ENCODE measurements at regions not wholly inside any gene's neighbourhood (a gene's known extent, or its start where the extent isn't known, plus 50 kb on each side); places are given as distances from the start of the nearest gene placed in this dataset.
"Not testable (repeated sequence)": the region's sequence is repeated elsewhere in the genome, so short reads cannot be mapped to it uniquely, and the experiment has no call there.

- no peak for DNase-seq
Observed at GRCh38 chr14:45819107-45819506, 566.1 kb upstream of the MIS18BP1 start.

DNA sequence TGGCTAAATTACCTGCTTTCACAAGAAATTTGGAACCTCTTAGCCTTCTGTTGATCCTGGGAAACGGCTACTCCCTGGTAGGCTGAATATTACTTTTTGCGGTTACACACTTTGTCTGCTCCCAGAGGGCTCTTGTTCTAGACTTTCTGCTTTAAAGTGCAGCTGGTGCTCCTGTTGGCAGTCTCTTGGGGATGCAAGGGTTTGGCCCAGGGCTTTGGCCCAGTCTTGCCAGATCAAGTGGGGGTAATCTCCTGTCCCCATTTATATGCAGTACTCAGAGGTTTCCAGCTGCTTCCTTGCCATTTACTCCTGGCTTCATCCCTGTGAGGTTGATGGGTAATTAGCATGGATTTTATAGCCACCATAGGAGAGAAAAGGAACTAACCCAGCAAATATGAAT, 558.2 kb upstream of the MIS18BP1 start:
- no peak for DNase-seq

DNA sequence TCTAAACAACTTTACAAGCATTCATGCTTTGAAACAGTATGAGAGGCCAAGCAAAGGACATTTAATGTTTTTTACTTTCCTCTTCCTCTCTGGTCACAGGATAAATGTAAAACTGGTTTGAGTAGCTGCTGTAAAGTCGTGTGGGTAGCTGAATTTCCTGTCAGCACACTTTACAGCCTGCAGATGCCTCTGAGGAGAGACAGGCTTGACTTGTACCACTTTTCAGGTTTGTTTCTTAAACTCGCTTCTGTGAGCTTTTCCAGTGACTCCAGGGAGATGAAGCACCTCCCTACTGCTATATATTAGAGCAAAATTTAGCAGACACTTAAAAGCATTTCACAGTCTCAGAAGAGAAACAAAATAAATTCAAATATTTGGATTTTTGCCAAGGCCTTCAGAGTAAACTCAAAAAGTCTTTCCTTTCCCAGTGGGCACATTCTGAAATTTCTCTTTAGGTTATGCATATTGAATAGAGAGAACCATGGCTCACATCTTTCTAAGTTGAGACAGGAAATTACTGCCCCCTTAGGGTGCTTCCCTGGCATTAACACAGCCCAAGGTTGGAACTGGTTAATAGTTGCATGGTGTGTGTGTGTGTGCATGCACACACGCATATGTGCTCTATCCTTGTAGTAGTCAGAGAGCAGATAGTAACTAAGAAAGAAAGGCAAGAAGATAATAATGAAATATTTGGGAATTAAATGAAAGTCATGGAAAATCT, 557.3 kb upstream of the MIS18BP1 start:
- no peak for DNase-seq

DNA sequence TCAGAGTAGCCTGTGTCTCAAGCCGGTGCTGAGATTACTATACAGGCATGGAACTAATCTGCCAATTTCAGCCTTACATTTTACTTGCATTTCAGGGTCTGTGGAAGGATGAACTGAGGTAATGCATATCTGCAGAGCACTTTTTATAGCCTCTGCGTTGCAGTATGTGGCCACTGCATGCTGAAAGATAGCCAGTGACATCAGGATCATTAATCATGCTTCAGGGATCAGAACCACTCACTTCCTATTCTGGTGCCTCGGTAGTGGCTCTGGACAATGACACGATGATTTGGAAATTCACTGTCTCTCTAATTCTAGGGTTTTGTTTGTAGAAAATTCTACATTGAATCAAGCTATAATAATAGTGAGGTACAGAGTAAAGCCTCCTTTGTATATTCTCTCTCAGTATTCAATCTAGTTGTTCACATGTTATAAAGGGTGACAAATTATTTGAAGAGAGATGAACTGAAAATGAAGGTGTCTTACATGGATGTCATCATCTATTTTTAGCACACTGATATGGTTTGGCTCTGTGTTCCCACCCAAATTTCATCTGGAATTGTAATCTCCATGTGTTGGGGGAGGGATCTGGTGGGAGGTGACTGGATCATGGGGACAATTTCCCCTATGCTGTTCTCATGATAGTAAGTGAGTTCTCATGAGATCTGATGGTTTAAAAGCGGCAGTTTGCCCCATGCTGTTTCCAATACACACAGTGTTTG, 554.3 kb upstream of the MIS18BP1 start:
- DNase-seq = no peak

GRCh38 chr14:45799511-45799910, 546.5 kb upstream of the MIS18BP1 start:
- no peak for DNase-seq

GRCh38 chr14:45798659-45799058, 545.7 kb upstream of the MIS18BP1 start:
- DNase-seq = no peak

- not testable (repeated sequence) for DNase-seq
Observed at GRCh38 chr14:45796006-45796405, 543.0 kb upstream of the MIS18BP1 start.

- no peak for DNase-seq
Observed at GRCh38 chr14:45793081-45793480, 540.1 kb upstream of the MIS18BP1 start.

GRCh38 chr14:45790293-45790692, 537.3 kb upstream of the MIS18BP1 start:
- no peak for DNase-seq

- DNase-seq = no peak
Observed at GRCh38 chr14:45787167-45787566, 534.2 kb upstream of the MIS18BP1 start.

DNA sequence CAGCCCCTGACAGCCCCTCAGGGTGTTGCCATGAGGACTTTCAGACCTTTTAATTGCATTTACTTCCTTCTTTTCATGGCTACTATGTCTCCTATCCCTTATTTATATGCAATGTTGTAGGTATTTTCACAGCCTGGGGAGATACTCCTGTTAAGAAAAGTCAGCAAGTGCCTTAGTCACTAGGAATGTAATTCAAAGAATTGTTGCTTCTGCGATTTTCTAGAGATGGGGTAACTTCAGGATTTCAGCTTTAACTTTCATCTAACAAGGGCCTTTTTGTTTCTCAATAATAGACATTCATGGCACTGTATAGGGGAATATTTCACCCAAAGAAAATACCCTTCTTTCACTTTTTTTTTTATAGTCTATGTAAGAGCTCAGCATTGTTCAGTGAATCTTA, 533.3 kb upstream of the MIS18BP1 start:
- no peak for DNase-seq

- no peak for DNase-seq
Observed at GRCh38 chr14:45785240-45785639, 532.2 kb upstream of the MIS18BP1 start.

DNA sequence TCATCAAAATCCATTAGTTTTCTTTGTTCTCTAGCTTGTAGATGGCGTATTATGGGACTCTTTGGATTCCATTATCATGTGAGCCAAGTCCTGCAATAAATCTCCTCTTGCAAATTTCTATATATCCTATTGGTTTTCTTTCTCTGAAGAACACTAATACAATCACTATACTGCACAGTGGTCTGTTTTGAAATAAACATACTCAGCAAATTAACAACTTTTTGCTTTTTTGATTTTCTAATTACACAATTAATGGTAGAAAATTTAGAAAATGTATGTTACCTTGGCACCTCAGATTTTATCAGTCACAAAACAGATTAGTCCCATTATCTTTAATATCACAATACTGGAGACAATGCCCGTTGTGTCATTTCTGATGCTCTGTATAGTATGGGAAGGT, 513.2 kb upstream of the MIS18BP1 start:
- no peak for DNase-seq

DNA sequence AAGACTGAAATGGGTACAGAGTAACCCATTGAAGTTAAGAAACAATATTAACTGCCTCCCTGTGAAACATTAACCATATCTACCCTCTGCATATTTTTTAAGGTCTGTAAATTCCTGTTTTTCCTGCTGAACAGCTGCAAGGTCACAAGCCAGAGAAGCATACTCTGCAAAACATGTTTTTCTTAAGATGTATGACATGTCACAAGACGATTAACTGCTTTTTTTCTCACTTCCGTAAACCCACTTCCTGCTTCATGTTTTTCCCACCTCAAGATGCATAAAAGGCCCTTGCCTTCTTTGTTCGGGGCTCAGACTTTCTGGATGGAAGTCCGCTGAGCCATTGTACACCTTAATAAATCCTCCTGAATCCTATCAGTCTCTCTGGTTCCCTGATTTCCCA, 504.7 kb upstream of the MIS18BP1 start:
- DNase-seq = no peak

GRCh38 chr14:45756412-45756811, 503.4 kb upstream of the MIS18BP1 start:
- not testable (repeated sequence) for DNase-seq

DNA sequence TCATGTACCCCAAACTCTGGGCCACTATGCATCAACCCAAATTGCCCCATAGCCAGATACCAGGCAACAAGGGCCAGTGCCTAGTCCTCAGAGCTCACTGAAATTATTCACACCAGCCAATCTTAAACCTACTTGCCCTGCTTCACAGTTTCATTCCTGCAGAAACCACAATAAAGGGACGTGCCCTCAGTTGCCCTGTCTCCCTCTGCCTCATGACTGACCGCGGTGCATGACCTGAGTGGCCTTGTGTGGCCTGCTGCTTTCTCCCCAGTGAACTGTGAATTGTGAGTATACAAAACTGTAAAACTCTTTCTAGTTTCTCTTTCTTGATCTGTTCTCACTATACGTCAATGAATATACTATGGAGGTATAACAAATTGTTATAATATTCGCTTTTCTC, 490.9 kb upstream of the MIS18BP1 start:
- no peak for DNase-seq

DNA sequence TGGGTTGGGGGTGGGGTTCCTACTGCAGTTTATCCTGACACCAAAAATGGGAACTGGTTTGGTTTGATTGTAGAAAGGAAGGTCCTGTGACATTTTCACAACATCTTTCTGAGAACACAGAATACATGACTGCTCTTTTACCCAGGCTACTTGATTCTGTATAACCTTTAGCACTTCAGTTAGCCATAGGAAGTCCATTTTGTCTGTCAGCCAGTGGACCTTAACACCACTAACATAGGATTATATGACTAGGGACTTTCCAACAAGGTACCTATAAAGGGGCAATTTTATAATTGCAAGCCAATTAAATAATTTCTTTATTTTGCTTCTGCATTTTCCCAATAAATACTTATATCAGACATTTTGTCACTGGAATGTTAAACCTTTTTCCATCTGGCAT, 489.2 kb upstream of the MIS18BP1 start:
- no peak for DNase-seq

- no peak for DNase-seq
Observed at GRCh38 chr14:45728434-45729225, 475.6 kb upstream of the MIS18BP1 start.

GRCh38 chr14:45727133-45727532, 474.1 kb upstream of the MIS18BP1 start:
- DNase-seq = no peak

DNA sequence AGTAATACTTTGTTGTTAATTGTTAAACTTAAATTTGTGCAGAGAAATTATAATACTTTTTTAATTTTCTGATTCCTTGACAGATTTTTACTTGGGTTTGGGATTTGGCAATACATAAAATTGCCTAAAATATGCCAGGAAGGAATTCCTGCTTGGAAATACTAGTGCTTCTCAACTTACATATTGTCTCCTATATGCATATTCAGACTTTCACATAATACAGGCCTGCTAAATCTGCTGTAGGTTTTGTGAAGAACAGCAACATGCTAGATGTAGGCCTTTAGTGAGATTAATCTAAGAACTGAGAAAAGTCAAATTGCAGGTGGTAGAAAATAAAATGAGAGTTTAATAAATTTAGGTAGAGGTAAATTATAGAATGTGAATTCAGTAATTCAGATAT, 468.5 kb upstream of the MIS18BP1 start:
- no peak for DNase-seq

GRCh38 chr14:45716572-45716971, 463.6 kb upstream of the MIS18BP1 start:
- no peak for DNase-seq

- DNase-seq = no peak
Observed at GRCh38 chr14:45715946-45716345, 462.9 kb upstream of the MIS18BP1 start.

GRCh38 chr14:45709541-45709940, 456.5 kb upstream of the MIS18BP1 start:
- DNase-seq = no peak

Measured in NCI-H2029 (cell line).